ENCODE measurements at regions not wholly inside any gene's neighbourhood (a gene's known extent, or its start where the extent isn't known, plus 50 kb on each side); places are given as distances from the start of the nearest gene placed in this dataset.

- TF ChIP-seq, protein P1, sequence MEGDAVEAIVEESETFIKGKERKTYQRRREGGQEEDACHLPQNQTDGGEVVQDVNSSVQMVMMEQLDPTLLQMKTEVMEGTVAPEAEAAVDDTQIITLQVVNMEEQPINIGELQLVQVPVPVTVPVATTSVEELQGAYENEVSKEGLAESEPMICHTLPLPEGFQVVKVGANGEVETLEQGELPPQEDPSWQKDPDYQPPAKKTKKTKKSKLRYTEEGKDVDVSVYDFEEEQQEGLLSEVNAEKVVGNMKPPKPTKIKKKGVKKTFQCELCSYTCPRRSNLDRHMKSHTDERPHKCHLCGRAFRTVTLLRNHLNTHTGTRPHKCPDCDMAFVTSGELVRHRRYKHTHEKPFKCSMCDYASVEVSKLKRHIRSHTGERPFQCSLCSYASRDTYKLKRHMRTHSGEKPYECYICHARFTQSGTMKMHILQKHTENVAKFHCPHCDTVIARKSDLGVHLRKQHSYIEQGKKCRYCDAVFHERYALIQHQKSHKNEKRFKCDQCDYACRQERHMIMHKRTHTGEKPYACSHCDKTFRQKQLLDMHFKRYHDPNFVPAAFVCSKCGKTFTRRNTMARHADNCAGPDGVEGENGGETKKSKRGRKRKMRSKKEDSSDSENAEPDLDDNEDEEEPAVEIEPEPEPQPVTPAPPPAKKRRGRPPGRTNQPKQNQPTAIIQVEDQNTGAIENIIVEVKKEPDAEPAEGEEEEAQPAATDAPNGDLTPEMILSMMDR (IDR thresholded peaks at IDR 0.05), result no peak
- TF ChIP-seq POLR2A (IDR thresholded peaks at IDR 0.05), result no peak
Measured at GRCh38 chr7:24472093-24472492, 101.2 kb upstream of the PALS2 start.

All from right lobe of liver (tissue), 4 donors.